T-helper 9 cell (primary cell): ENCODE measurements at regions not wholly inside any gene's neighbourhood (a gene's known extent, or its start where the extent isn't known, plus 50 kb on each side); places are given as distances from the start of the nearest gene placed in this dataset.
"Not testable (repeated sequence)": the region's sequence is repeated elsewhere in the genome, so short reads cannot be mapped to it uniquely, and the experiment has no call there.

Experiments
- DNase-seq: peaks from one replicate; pipeline ENCODE4 v3.0.0-alpha.2; 2020

GRCh38 chr6:27854421-27854820, 57.8 kb downstream of the OR2B2 start:
- no peak for DNase-seq

GRCh38 chr6:27851440-27851839, 60.8 kb downstream of the OR2B2 start:
- DNase-seq: no peak

GRCh38 chr6:27849001-27849400, 63.2 kb downstream of the OR2B2 start:
- DNase-seq: not testable (repeated sequence)

- no peak for DNase-seq
Measured at GRCh38 chr6:27847706-27848105, 64.5 kb downstream of the OR2B2 start.

GRCh38 chr6:27840572-27840971, 71.6 kb downstream of the OR2B2 start:
- no peak for DNase-seq

GRCh38 chr6:27839626-27840475, 72.3 kb downstream of the OR2B2 start:
- no peak for DNase-seq

- DNase-seq: no peak
Measured at GRCh38 chr6:27838945-27839625, 73.1 kb downstream of the OR2B2 start.

GRCh38 chr6:27838058-27838944, 73.9 kb downstream of the OR2B2 start:
- DNase-seq: peak; percentile 64

- DNase-seq: no peak
Measured at GRCh38 chr6:27837625-27838057, 74.6 kb downstream of the OR2B2 start.

- DNase-seq: peak; percentile 28
Measured at GRCh38 chr6:27836783-27837624, 75.2 kb downstream of the OR2B2 start.

- no peak for DNase-seq
Measured at GRCh38 chr6:27836141-27836782, 75.9 kb downstream of the OR2B2 start.

- DNase-seq: no peak
Measured at GRCh38 chr6:27834879-27835549, 77.2 kb downstream of the OR2B2 start.

- no peak for DNase-seq
Measured at GRCh38 chr6:27834384-27834783, 77.8 kb downstream of the OR2B2 start.

- DNase-seq: not testable (repeated sequence)
Measured at GRCh38 chr6:27831434-27832081, 80.6 kb downstream of the OR2B2 start.

- DNase-seq: not testable (repeated sequence)
Measured at GRCh38 chr6:27830600-27831433, 81.4 kb downstream of the OR2B2 start.

GRCh38 chr6:27830212-27830599, 82.0 kb downstream of the OR2B2 start:
- DNase-seq: no peak

- no peak for DNase-seq
Measured at GRCh38 chr6:27829453-27830211, 82.6 kb downstream of the OR2B2 start.

GRCh38 chr6:27827477-27827876, 84.7 kb downstream of the OR2B2 start:
- not testable (repeated sequence) for DNase-seq

GRCh38 chr6:27826612-27826985, 85.6 kb downstream of the OR2B2 start:
- not testable (repeated sequence) for DNase-seq
